Renal cortical epithelial cell (primary cell): ENCODE measurements at regions not wholly inside any gene's neighbourhood (a gene's known extent, or its start where the extent isn't known, plus 50 kb on each side); places are given as distances from the start of the nearest gene placed in this dataset.
A peak's percentile ranks its signal among the peaks of the same experiment; 100 is the strongest.
"Not testable (repeated sequence)": the region's sequence is repeated elsewhere in the genome, so short reads cannot be mapped to it uniquely, and the experiment has no call there.

Experiments
- DNase-seq: peaks from one replicate; pipeline ENCODE4 v3.0.0-alpha.2; 2011; ENCODE audit warnings: low read depth

GRCh38 chr6:18062733-18063132 is 59.7 kb downstream of the NHLRC1 start:
- DNase-seq: no peak

DNA sequence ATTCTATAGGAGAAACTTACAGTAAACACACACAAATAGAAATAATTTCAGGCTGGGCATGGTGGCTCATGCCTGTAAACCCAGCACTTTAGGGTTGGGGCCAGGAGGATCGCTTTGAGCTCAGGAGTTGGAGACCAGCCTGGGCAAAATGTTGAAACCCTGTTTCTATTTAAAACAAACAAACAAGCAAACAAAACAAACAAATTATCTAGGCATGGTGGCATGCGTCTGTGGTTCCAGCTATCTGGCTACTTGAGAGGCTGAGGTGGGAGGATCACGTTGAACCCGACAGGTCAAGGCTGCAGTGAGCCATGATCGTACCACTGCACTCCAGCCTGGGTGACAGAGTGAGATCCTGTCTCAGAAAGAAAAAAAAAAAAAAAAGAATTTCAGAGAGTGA is 64.0 kb downstream of the NHLRC1 start:
- no peak for DNase-seq

DNA sequence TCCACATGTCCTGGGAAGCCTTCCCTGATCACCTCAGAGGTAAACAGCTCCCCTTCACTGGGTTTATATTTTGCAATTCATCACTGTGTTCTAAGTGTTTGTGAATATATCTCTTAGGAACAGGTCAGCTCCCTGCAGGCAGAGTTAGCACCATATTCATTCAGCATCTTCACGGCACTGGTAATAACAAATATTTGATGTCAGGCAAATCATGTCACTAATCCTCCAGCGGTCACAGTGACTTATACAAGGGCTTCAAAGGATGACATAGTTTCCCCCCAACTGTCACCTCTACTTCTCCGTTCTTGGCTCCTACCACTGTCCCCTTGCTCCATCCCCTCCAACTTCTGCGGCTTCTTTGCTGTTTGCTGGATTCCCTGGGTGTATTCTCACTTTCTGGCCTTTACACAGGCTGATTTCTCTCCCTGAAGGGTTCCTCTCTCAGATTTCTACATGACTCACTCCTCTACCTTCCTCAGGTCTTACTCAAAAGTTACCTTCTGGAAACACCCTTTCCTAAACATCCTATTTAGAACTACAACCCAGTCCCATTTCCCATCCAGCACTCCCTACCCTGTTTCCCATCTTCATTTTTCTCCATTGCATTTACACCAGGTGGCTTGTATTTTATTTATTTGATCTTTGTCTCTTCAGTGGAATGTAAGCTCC is 66.6 kb downstream of the NHLRC1 start:
- DNase-seq: no peak

DNA sequence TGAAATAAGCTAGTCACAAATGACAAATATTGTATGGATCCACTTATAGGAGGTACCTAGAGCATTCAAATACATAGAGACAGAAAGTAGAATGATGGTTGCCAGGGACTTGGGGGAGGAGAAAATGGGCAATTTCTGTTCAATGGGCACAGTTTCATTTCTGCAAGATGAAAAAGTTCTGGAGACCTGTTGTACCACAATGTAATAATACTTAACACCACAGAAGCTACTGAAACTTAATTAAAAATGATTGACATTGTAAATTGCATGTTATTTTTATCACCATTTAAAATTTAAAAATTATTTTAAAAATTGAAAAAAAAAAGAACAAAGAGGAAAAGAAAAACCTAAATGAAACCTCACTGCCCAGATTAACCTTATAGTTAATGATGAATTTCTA is 67.4 kb downstream of the NHLRC1 start:
- DNase-seq: no peak

DNA sequence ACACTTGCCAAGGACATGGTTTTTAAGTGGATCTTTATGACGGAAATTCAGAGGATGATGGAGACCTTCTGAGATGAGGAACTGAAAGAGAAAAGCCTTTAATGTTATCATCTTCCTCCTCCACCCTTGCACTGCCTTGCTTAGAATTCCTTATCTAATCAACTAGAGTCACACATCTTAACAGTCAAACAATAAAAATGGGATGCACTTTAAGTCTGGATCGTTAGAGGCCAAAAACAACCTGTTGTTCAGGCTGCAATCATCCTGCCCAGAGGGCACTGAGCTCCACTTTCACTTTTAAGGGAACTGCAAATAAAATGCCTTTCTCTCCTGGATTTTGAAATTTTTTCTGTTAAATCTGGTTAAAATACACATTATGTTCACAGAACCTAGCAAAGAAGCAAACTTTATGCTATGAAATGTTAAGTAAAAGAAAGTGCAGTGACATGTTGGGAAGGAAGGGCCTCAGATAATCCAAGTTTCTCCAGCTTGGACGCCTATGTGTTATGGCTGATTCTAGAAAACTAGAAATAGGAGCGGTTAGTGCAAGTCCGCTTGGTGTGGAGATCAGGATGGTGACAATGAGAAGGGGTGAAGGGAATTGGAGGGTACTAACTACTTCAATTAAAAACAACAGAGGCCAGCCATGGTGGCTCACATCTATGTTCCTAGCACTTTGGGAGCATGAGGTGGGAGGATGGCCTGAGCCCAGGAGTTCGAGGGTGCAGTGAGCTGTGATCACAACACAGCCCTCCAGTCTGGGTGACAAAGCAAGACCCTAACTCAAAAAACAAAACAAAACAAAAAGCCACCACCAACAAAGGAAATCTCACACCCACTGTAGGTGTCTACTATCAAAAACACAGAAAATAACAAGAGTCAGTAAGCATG is 66.4 kb upstream of the KIF13A start:
- peak; percentile 29 for DNase-seq

DNA sequence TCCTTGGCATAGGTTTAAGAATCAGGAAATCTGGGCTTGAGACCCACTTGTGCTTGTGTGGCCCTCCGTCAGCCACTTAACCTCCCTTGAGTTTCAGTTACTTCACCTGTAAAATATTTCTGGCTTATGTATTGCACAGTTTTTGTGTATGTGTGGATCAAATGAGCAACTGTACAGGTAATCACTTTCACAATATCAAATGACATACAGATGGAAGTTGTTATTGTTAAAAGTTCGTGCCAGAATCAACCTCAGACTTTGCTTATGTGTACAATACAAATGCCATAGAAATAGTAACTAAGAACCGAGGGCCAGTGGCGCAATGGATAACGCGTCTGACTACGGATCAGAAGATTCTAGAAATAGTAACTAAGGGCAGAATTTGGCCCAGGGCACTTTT is 65.6 kb upstream of the KIF13A start:
- no peak for DNase-seq

DNA sequence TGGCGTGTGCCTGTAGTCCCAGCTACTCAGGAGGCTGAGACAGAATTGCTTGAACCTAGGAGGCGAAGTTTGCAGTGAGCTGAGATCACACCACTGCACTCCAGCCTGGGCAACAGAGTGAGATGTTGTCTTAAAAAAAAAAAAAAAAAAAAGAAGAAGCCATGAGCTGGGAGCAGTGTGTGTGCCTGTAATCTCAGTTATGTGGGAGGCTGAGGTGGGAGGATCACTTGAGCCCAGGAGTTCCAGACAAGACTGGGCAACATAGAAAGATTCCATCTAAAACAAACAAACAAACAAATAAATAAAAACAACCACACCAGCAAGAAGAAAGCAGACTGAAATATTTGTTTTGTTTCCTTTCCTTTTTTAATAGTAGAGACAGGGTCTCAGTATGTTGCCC is 62.2 kb upstream of the KIF13A start:
- no peak for DNase-seq

GRCh38 chr6:18048953-18049630 is 61.7 kb upstream of the KIF13A start:
- no peak for DNase-seq

GRCh38 chr6:18047406-18047805 is 60.0 kb upstream of the KIF13A start:
- no peak for DNase-seq

- no peak for DNase-seq
These were observed 58.1 kb upstream of the KIF13A start for GRCh38 chr6:18045507-18045906.

DNA sequence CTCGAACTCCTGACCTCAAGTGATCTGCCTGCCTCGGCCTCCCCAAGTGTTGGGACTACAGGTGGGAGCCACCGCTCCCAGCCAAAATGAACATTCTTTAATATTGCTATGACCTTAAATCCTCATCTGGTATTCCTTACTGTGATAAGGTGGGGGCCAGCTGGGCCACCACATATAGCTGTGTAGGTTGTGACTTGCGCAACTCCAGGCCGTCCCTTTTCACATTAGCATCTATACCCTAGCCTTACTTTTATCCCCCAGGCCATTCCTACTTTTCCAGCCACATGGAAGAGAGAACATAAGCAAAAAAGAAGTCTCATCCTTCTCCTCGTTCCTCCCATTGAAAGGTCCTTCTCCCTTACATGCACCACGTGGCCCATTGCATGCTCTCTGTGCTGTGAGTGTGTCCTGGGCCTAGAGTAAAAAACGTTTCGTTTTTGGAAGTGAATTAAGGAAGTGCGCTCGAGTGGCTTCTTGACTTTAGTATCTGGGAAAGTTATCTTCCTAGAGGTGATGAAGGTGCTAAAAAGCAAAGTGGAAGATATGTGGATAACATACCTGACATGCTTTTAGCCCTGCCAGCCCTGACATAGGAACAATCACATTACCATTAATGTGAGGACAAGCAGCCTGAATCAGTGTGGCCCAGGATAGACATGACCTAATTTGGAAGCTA is 56.8 kb upstream of the KIF13A start:
- DNase-seq: no peak

DNA sequence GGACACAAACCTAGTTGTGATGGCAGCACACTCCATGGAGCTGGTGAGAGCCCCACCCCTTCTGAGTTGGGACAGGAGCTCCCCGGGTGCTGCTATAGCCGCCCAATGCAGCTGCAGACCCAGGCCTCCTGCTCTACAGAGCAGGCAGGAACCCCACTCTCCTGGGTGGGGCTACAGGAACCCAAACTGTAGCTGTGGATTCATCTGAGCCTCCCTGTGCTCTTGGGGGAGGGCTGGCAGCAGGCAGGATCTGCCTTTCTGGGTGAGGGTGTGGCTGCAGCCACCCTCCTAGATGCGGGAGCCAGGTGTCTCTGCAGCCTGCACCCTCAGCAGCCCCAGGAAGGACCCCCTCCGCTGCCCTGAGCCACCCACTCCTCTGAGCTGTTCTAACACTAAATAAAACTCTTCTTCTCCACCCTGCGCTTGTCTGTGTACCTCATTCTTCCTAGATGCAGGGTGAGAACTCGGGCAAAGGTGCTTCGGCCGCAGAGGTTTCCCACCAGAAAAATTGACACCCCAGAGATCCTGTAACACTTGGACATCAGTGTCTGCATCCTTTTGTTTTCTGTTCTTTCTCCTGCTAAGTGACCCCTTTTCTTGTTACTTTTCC is 55.2 kb upstream of the KIF13A start:
- DNase-seq: no peak

GRCh38 chr6:18039481-18039880 is 52.0 kb upstream of the KIF13A start:
- DNase-seq: no peak

DNA sequence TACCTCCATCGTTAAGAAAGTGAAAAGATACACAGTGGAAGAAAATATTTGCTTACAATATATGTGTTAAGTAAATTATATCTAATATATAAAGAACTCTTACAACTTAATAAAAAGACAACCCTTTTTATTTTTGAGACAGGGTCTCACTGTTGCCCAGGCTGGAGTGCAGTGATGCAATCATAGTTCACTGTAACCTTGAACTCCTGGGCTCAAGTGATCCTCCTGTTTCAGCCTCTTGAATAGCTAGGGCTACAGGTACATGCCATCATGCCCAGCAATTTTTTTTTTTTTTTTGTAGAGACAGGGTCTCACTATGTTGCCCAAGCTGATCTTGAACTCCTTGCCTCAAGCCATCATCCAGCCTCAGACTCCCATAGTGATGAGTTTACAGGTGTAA is 50.8 kb upstream of the KIF13A start:
- DNase-seq: not testable (repeated sequence)
